DOHH2 (cell line): ENCODE measurements at regions not wholly inside any gene's neighbourhood (a gene's known extent, or its start where the extent isn't known, plus 50 kb on each side); places are given as distances from the start of the nearest gene placed in this dataset.

Experiments
- H3F3A ChIP-seq: fragments of 200-600 bp; sonication (generic), shearing (Covaris generic); 2 replicates; pipeline ENCODE4 v1.6.0; 2016; ENCODE audit warnings: antibody characterized with exemption, mild to moderate bottlenecking; ENCODE audit not compliant: control insufficient read depth, insufficient read depth
- H3K27ac ChIP-seq: fragments of 200-600 bp; sonication (generic); 2 replicates; pipeline ENCODE4 v1.5.1; 2014; ENCODE audit warnings: low read depth, mild to moderate bottlenecking, low read length, moderate library complexity
- H3K27me3 ChIP-seq: fragments of 200-600 bp; sonication (generic); 2 replicates; pipeline ENCODE4 v1.6.1; 2014; ENCODE audit warnings: mild to moderate bottlenecking, low read length, mixed read lengths; ENCODE audit not compliant: control insufficient read depth
- H3K36me3 ChIP-seq: fragments of 200-600 bp; sonication (generic); 2 replicates; pipeline ENCODE4 v1.6.1; 2014; ENCODE audit warnings: mild to moderate bottlenecking, low read length, moderate library complexity, mixed read lengths; ENCODE audit not compliant: control insufficient read depth
- H3K4me1 ChIP-seq: fragments of 200-600 bp; sonication (generic); 2 replicates; pipeline ENCODE4 v1.6.1; 2014; ENCODE audit warnings: mild to moderate bottlenecking, low read length, mixed read lengths; ENCODE audit not compliant: control insufficient read depth
- H3K4me2 ChIP-seq: fragments of 200-600 bp; sonication (generic); 2 replicates; pipeline ENCODE4 v1.6.0; 2014; ENCODE audit warnings: mild to moderate bottlenecking, low read length, moderate library complexity
- H3K4me3 ChIP-seq: fragments of 200-600 bp; sonication (generic); 2 replicates; pipeline ENCODE4 v1.5.1; 2014; ENCODE audit warnings: mild to moderate bottlenecking, low read length, mixed read lengths
- H3K79me2 ChIP-seq: fragments of 200-600 bp; sonication (generic); 2 replicates; pipeline ENCODE4 v1.6.1; 2014; ENCODE audit warnings: mild to moderate bottlenecking, low read length, mixed read lengths; ENCODE audit not compliant: control insufficient read depth
- H3K9me2 ChIP-seq: fragments of 200-600 bp; sonication (generic); replicated peaks from 2 replicates; pipeline ENCODE4 v1.6.1; 2014; ENCODE audit warnings: mild to moderate bottlenecking, low read length, mixed read lengths; ENCODE audit not compliant: control insufficient read depth
- H3K9me3 ChIP-seq: fragments of 200-600 bp; sonication (generic); 2 replicates; pipeline ENCODE4 v1.6.1; 2014; ENCODE audit warnings: antibody characterized with exemption, low read length, mixed read lengths; ENCODE audit not compliant: control insufficient read depth, insufficient read depth
- H4K20me1 ChIP-seq: fragments of 200-600 bp; sonication (generic); 2 replicates; pipeline ENCODE4 v1.6.0; 2014; ENCODE audit warnings: low read depth, mild to moderate bottlenecking, antibody characterized with exemption, low read length, moderate library complexity; ENCODE audit not compliant: control insufficient read depth, insufficient read depth
- CTCF ChIP-seq: fragments of 200-600 bp; sonication (generic); IDR thresholded peaks from one replicate; pipeline ENCODE4 v1.5.1; 2014; ENCODE audit warnings: antibody characterized with exemption, mild to moderate bottlenecking, low read depth, low read length; ENCODE audit not compliant: poor library complexity, severe bottlenecking
- EZH2phosphoT487 ChIP-seq: fragments of 200-600 bp; sonication (generic); IDR thresholded peaks from 2 replicates; pipeline ENCODE4 v1.6.1; 2017; ENCODE audit warnings: borderline replicate concordance, mild to moderate bottlenecking, antibody characterized with exemption, low read length, moderate library complexity, mixed read lengths

DNA sequence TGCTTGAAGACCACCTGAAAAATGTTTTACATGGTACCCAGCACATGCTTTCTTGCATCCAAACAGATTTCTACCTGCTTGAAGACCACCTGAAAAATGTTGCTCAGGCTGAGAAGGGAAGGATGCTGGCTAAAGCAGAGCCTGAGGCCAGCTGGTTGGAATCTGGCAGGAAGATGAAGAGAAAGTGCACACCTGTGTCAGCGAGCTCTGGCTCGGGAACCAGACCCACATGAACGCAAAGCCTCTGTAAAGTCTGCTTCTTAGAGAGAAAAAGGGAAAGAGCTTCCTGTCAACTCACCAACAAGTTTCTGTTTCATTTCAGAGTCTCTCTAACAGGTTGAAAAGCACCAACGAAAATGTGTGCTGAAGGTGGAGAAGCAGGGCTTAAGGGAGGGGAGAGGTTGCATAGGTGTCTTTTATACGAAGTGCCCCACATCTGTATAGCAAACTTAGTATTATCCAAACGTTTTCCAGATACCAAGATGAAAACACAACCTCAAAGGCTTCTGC is 226.0 kb downstream of the TOX3 start:
- TF ChIP-seq CTCF (no peak), EZH2phosphoT487 (no peak)
- no peak overlapping the region for H3K4me2 ChIP-seq
- no peaks in the 10 kb centered on the region for H3K79me2 ChIP-seq
- no peak overlapping the region for H3K27ac ChIP-seq
- H3F3A ChIP-seq: no peaks in the 10 kb centered on the region
- H4K20me1 ChIP-seq: no peaks in the 10 kb centered on the region
- H3K9me3 ChIP-seq: no peaks in the 10 kb centered on the region
- H3K4me1 ChIP-seq: no peaks in the 10 kb centered on the region
- no peak overlapping the region for H3K4me3 ChIP-seq
- H3K36me3 ChIP-seq: no peaks in the 10 kb centered on the region
- H3K9me2 ChIP-seq: no peaks in the 10 kb centered on the region
- no peaks in the 10 kb centered on the region for H3K27me3 ChIP-seq

DNA sequence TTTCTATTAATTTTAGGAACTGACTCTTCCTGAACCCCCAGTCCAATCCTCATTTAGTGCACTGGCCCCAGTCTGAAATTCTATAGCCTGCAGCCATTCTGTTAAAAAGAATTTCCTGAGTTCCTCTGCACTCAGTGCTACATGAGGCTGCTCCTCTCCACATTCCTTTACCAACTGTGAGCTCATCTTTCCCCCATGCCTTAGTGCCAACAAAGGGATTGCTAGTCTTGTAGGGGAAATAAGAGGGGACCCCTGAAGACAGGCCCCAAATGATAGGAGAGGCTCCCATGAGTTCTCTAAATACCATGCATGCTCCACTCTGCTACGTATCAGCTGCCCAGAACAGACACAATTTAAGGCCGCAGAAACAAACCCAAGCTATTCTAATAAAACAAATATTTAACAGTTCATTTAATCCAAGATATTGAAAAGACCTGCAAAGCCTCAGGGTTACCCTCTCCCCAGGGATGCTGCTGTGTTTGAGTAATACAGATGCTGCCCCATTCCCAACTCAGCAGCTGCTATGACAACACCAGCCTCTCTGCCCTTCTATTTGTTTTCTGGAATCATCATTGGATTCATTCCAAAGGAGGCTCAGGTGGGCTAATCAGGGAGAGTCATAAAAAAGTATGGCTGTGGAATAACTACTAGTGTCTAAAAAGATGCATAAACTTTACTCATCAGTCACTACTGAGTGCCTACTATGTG is 228.5 kb downstream of the TOX3 start:
- Histone ChIP-seq H4K20me1 (no peaks in the 10 kb centered on the region), H3F3A (no peaks in the 10 kb centered on the region), H3K9me3 (no peaks in the 10 kb centered on the region), H3K27ac (no peak overlapping the region), H3K79me2 (no peaks in the 10 kb centered on the region), H3K36me3 (no peaks in the 10 kb centered on the region), H3K4me3 (no peak overlapping the region), H3K27me3 (no peaks in the 10 kb centered on the region), H3K4me2 (no peak overlapping the region), H3K9me2 (no peaks in the 10 kb centered on the region), H3K4me1 (no peaks in the 10 kb centered on the region)
- TF ChIP-seq CTCF: no peak
- TF ChIP-seq EZH2phosphoT487: no peak

DNA sequence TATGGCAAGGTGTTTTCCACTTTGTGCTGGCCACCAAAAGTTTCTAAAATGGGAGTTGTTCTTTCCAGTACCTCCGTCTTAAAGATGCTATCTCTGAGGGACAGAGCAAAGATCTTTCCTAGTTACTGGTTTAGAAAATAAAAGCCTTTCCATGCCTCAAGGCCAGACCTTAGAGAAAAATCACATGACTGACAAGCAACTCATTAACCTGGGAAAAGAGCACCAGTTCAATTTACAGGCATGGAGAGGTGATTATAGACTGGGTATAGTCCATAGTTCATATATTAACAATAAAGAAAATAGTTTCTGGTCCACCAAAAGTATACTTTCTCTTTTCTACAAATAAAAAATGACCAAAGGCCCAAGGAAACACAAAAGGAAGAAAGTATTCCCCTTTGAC is 230.7 kb downstream of the TOX3 start:
- no peak overlapping the region for H3K4me3 ChIP-seq
- no peak overlapping the region for H3K4me2 ChIP-seq
- H3K79me2 ChIP-seq: no peaks in the 10 kb centered on the region
- no peaks in the 10 kb centered on the region for H3K27me3 ChIP-seq
- no peaks in the 10 kb centered on the region for H3F3A ChIP-seq
- no peaks in the 10 kb centered on the region for H4K20me1 ChIP-seq
- H3K36me3 ChIP-seq: no peaks in the 10 kb centered on the region
- no peak for TF ChIP-seq EZH2phosphoT487
- no peak for TF ChIP-seq CTCF
- H3K4me1 ChIP-seq: no peaks in the 10 kb centered on the region
- H3K9me3 ChIP-seq: no peaks in the 10 kb centered on the region
- H3K9me2 ChIP-seq: no peaks in the 10 kb centered on the region
- no peak overlapping the region for H3K27ac ChIP-seq
